GM12878 (cell line): ENCODE measurements at regions not wholly inside any gene's neighbourhood (a gene's known extent, or its start where the extent isn't known, plus 50 kb on each side); places are given as distances from the start of the nearest gene placed in this dataset.

Source experiments
- ATAC-seq: fragments of 200-7000 bp; cut with Tn5 transposase; 3 replicates; pipeline ENCODE4 v1.9.1; 2020; ENCODE audit warnings: mild to moderate bottlenecking, moderate library complexity
- BruUV-seq: library from RNA; stranded (reverse); fragments of 400-500 nt; replicated peaks from 2 replicates; lab custom pipeline; 2021; lab: Mats Ljungman, UMichigan
- CTCF ChIA-PET: fragments of 300-600 bp; sonication (Branson Sonifier 250); formaldehyde crosslinking; extraction: SDS; loops from one replicate; lab custom pipeline; 2021; ENCODE audit warnings: inconsistent platforms; lab: Yijun Ruan, JAX
- POLR2A ChIA-PET: fragments of 350-600 bp; formaldehyde crosslinking; extraction: SDS; loops from one replicate; lab custom pipeline; 2021; ENCODE audit warnings: inconsistent platforms; lab: Charles Lee
- RAD21 ChIA-PET: fragments of 300-600 bp; sonication (Branson Sonifier 250); formaldehyde crosslinking; loops from one replicate; lab custom pipeline; 2023; ENCODE audit warnings: antibody characterized with exemption; ENCODE audit not compliant: unreplicated experiment; lab: Charles Lee
- SMC1A ChIA-PET: fragments of 300-600 bp; sonication (Branson Sonifier 250); formaldehyde crosslinking; loops from one replicate; lab custom pipeline; 2023; ENCODE audit not compliant: unreplicated experiment, uncharacterized antibody; lab: Charles Lee
- DNase-seq: peaks from one replicate; pipeline ENCODE4 v3.0.0-alpha.2; 2011; ENCODE audit warnings: low read depth, low spot score
- FAIRE-seq: peaks from 3 replicates; lab custom pipeline; 2011; peaks lifted over from hg19 to GRCh38; lab: Jason Lieb, UNC
- H2AFZ ChIP-seq: 2 replicates; pipeline ENCODE4 v1.6.0; 2011; ENCODE audit warnings: low read depth, low read length, control low read depth; ENCODE audit not compliant: control insufficient read depth
- H3K27ac ChIP-seq: 2 replicates; pipeline ENCODE4 v1.5.1; 2011; ENCODE audit warnings: control low read depth; ENCODE audit not compliant: control insufficient read depth, insufficient read depth
- H3K27me3 ChIP-seq, 2 experiments: replicated peaks in 1 of 2; 2 replicates each; pipeline versions ENCODE4 v1.6.0 to v1.6.1; 2011; ENCODE audit warnings: low read length in 1 of 2; ENCODE audit not compliant: control insufficient read depth in 2 of 2, insufficient read depth in 2 of 2
- H3K36me3 ChIP-seq, 2 experiments: 2 replicates each; pipeline ENCODE4 v1.5.1; 2011; ENCODE audit warnings: low read length in 1 of 2; ENCODE audit not compliant: control insufficient read depth in 2 of 2, insufficient read depth in 2 of 2
- H3K4me1 ChIP-seq: 2 replicates; pipeline ENCODE4 v1.6.1; 2011; ENCODE audit warnings: mild to moderate bottlenecking, low read length, moderate library complexity, mixed read lengths; ENCODE audit not compliant: control insufficient read depth, insufficient read depth
- H3K4me2 ChIP-seq: 2 replicates; pipeline ENCODE4 v1.6.0; 2011; ENCODE audit warnings: control low read depth; ENCODE audit not compliant: control insufficient read depth, insufficient read depth
- H3K4me3 ChIP-seq: fragments of 200-600 bp; sonication (generic); 2 replicates; pipeline ENCODE4 v1.5.1; 2016
- H3K79me2 ChIP-seq: 2 replicates; pipeline ENCODE4 v1.6.0; 2011; ENCODE audit warnings: low read length; ENCODE audit not compliant: control insufficient read depth, insufficient read depth
- H3K9ac ChIP-seq: 2 replicates; pipeline ENCODE4 v1.8.0; 2011; ENCODE audit warnings: low read length, control low read depth, mixed read lengths; ENCODE audit not compliant: control insufficient read depth, insufficient read depth
- H3K9me3 ChIP-seq: replicated peaks from 3 replicates; pipeline ENCODE4 v1.5.1; 2011; ENCODE audit warnings: mild to moderate bottlenecking, low read length; ENCODE audit not compliant: control insufficient read depth, insufficient read depth
- H4K20me1 ChIP-seq: 2 replicates; pipeline ENCODE4 v1.6.0; 2011; ENCODE audit not compliant: control insufficient read depth, insufficient read depth
- BCLAF1 ChIP-seq: fragments of 450-650 bp; IDR thresholded peaks from 2 replicates; pipeline ENCODE4 v1.6.1; 2017; ENCODE audit warnings: antibody characterized with exemption, mild to moderate bottlenecking, moderate library complexity
- EGR1 ChIP-seq, 2 experiments: IDR thresholded peaks; 1 replicate in 1 of 2; 2 replicates in 1 of 2; pipeline ENCODE4 v1.6.1; 2011 to 2012; ENCODE audit warnings: low read depth in 2 of 2, low read length in 2 of 2, borderline replicate concordance in 1 of 2, mild to moderate bottlenecking in 1 of 2, moderate library complexity in 1 of 2
- HDAC6 ChIP-seq: fragments of 200-600 bp; sonication (generic); IDR thresholded peaks from one replicate; pipeline ENCODE4 v1.8.0; 2017; ENCODE audit warnings: antibody characterized with exemption; ENCODE audit not compliant: unreplicated experiment
- MTA3 ChIP-seq: IDR thresholded peaks from 2 replicates; pipeline ENCODE4 v1.6.1; 2012; ENCODE audit warnings: low read length, inconsistent platforms, borderline replicate concordance
- MYC ChIP-seq: IDR thresholded peaks from 2 replicates; pipeline ENCODE4 v1.6.1; 2011; ENCODE audit warnings: mild to moderate bottlenecking, low read length, moderate library complexity, inconsistent platforms; ENCODE audit not compliant: insufficient read depth, insufficient replicate concordance, insufficient read length, severe bottlenecking
- POLR2AphosphoS5 ChIP-seq: IDR thresholded peaks from 2 replicates; pipeline ENCODE4 v1.6.1; 2011; ENCODE audit warnings: mild to moderate bottlenecking, low read length, inconsistent platforms
- POU2F2 ChIP-seq: IDR thresholded peaks from 3 replicates; pipeline ENCODE4 v1.6.1; 2011; ENCODE audit warnings: low read depth, mild to moderate bottlenecking, low read length, borderline replicate concordance
- RCOR1 ChIP-seq: conservative IDR thresholded peaks from 2 replicates; pipeline ENCODE4 v1.6.1; 2012; ENCODE audit warnings: low read depth, low read length, improper control_type of control experiment
- SRF ChIP-seq, 2 experiments: IDR thresholded peaks; 2 replicates each; pipeline ENCODE4 v1.6.1; 2011; ENCODE audit warnings: low read depth in 2 of 2, low read length in 2 of 2, mild to moderate bottlenecking in 1 of 2, moderate library complexity in 1 of 2
- TCF12 ChIP-seq: IDR thresholded peaks from 2 replicates; pipeline ENCODE4 v1.6.1; 2011; ENCODE audit warnings: low read depth, mild to moderate bottlenecking, low read length
- YBX1 ChIP-seq: fragments of 450-650 bp; IDR thresholded peaks from 2 replicates; pipeline ENCODE4 v1.6.1; 2016; ENCODE audit warnings: antibody characterized with exemption
- ZBED1 ChIP-seq: IDR thresholded peaks from 2 replicates; pipeline ENCODE4 v1.6.1; 2016; ENCODE audit warnings: borderline replicate concordance
- WGBS: methylation state at CpG from one replicate; pipeline ENCODE4 v1.1.6; 2016; ENCODE audit warnings: low lambda C conversion rate; ENCODE audit not compliant: insufficient replicate concordance, insufficient coverage; ENCODE audit errors: missing lambda C conversion rate; 5-methylcytosine and 5-hydroxymethylcytosine counted together
- in situ Hi-C: fragments of 300-500 bp; cut with MboI; formaldehyde crosslinking; loops from 9 replicates; pipeline ENCODE4 v1.14.3; 2018; ENCODE audit warnings: mixed read lengths
- intact Hi-C: fragments of 100-400 bp; cut with micrococcal nuclease; formaldehyde crosslinking; loops from one replicate; pipeline ENCODE4 v1.14.2; 2022; ENCODE audit not compliant: unreplicated experiment

GRCh38 chr3:30512576-30512975 lies 93.8 kb upstream of the TGFBR2 start:
- no peak for ATAC-seq
- ChIA-PET RAD21 (no interaction called here), SMC1A (interaction anchor here (1.8 kb wide), 1 partner anchor 181 kb away, joined by 4 read pairs; no protein-coding TSS in a partner anchor), CTCF (no interaction called here), POLR2A (no interaction called here)
- no peak for DNase-seq
- Histone ChIP-seq H3K4me2 (no peak overlapping the region), H3K4me1 (no peaks in the 10 kb centered on the region), H3K4me3 (no peak overlapping the region), H3K27ac (no peak overlapping the region), H2AFZ (no peak overlapping the region), H3K79me2 (no peaks in the 10 kb centered on the region), H3K36me3 (no peaks in the 10 kb centered on the region), H3K9me3 (no peaks in the 10 kb centered on the region), H3K9ac (no peak overlapping the region)
- FAIRE-seq: no peak
- BruUV-seq: no TSS peak
- intact Hi-C loops: no loop called here
- in situ Hi-C loops: no loop called here
- 41% methylated on average over 1 of the region's 1 CpG for WGBS
- TF ChIP-seq EGR1 (IDR thresholded peaks at IDR 0.05; ENCODE audit: borderline replicate concordance in 1 of 2, low read depth in 2 of 2, low read length in 2 of 2) (no peak), HDAC6 (no peak), TCF12 (no peak), MTA3 (no peak), MYC (no peak), YBX1 (no peak), SRF (IDR thresholded peaks at IDR 0.05; ENCODE audit: low read depth in 2 of 2, low read length in 2 of 2) (no peak), POLR2AphosphoS5 (no peak), POU2F2 (no peak), RCOR1 (no peak), ZBED1 (no peak), BCLAF1 (no peak)
- TF ChIP-seq, all 136 proteins: peak for 0
- H4K20me1 ChIP-seq: no peaks in the 10 kb centered on the region
- H3K27me3 ChIP-seq: no peaks in the 10 kb centered on the region; a peak in 1 of 4 replicates
